GM18951 (cell line): ENCODE measurements at regions not wholly inside any gene's neighbourhood (a gene's known extent, or its start where the extent isn't known, plus 50 kb on each side); places are given as distances from the start of the nearest gene placed in this dataset.

Experiments
- POLR2A ChIP-seq: IDR thresholded peaks from 4 replicates; pipeline ENCODE4 v1.6.1; 2011; ENCODE audit warnings: mild to moderate bottlenecking; ENCODE audit not compliant: insufficient read length, insufficient read depth; ENCODE audit errors: extremely low read depth
- in situ Hi-C: fragments of 300-500 bp; cut with MboI; formaldehyde crosslinking; loops from one replicate; pipeline ENCODE4 v1.12.0; 2022; ENCODE audit warnings: low sequenced_read_pairs, mixed read lengths, inconsistent platforms; ENCODE audit not compliant: unreplicated experiment

DNA sequence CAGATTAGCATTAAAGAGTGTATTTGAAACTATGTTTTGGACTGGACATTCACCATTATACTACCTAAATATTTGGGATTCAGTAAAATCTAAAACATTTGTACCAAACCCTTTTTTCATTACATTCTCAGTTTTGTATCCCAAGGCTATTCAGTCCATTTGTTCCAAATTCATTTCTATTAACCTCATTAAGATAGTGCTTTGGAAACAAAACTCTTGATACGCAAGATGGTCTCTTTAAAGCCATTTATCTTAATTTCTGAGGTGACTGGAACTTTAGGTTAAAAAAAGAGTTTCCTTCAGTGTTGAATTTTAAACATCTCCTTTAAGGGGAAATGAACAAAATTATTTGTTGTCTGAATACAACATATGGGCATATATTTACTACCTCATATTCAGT, 702.5 kb upstream of the GRAMD2B start:
- in situ Hi-C loops = no loop called here

DNA sequence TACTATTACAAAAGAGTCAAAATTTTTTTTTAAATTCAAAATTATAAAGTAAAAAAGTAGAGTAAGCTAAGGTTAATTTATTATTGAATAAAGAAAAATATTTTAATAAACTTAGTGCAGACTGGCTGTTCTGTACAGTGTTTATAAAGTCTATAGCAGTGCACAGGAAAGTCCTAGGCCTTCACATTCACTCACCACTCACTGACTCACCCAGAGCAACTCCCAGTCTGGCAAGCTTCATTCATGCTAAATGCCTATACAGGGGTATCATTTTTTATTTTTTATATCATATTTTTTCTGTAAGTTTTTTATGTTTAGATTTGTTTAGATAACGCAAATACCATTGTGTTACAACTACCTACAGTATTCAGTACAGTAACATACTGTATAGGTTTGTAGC, 700.7 kb upstream of the GRAMD2B start:
- in situ Hi-C loops = no loop called here
- no peak for TF ChIP-seq POLR2A

More for the DNA sequence above, 702.5 kb upstream of the GRAMD2B start:
- no peak for TF ChIP-seq POLR2A

DNA sequence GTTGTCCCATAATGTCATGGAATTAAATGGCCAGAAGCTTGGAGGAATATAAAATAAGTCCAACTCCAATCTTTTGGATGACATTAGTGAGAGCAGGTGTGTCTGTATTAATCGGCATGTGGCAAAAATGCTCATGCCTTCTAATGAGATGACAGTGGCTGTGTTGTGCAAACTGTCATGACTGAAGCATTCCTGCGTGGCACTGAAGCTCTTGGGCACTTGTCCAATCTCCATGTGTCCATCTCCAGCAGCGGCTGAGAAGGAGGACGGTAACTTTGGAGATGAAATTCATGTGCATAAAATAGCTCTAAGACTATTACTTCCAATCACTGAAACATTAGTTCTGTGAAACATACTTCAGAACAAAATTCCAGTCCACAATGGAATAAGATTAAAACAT, 697.5 kb upstream of the GRAMD2B start:
- no peak for TF ChIP-seq POLR2A
- in situ Hi-C loops = no loop called here

GRCh38 chr5:125743939-125744338, 679.3 kb upstream of the GRAMD2B start:
- TF ChIP-seq POLR2A = no peak
- in situ Hi-C loops = no loop called here

DNA sequence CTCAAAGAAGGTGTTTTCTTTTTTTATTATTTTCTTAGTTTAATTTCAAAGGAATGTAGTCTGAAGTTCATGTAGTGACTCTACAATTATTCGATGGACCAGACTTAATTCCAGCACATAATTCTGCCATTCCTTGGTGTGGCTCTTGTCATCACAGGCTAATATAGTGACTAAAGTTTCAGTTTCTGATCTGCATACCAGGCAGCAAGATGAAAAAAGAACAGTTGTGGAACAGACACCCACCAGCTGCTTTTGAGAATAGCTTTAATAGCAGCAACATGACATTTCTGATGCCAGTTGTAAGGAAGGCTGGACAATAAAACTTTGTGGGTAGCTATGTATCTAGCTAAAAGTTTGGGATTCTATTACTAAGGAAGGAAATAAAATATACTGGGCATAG, 676.3 kb upstream of the GRAMD2B start:
- in situ Hi-C loops = no loop called here

GRCh38 chr5:125750147-125750860, 672.9 kb upstream of the GRAMD2B start:
- no peak for TF ChIP-seq POLR2A
- in situ Hi-C loops = no loop called here

More for the DNA sequence above, 676.3 kb upstream of the GRAMD2B start:
- no peak for TF ChIP-seq POLR2A

DNA sequence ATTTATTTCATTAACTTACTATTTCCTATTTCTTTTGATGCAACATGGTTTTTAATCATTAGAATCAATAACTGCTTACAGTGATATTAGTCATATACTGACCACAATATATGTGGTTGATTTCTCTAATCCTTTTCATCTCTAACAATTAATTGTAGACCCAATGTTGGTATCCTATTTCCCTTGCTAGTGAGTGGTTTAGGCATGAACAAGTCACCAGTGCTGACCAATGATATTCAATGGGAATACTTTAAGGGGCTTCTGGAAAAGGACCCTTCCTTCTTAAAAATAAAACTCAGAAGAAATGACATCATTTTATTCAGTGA, 672.4 kb upstream of the GRAMD2B start:
- in situ Hi-C loops = no loop called here
- no peak for TF ChIP-seq POLR2A

GRCh38 chr5:125756456-125756855, 666.8 kb upstream of the GRAMD2B start:
- in situ Hi-C loops = no loop called here
- TF ChIP-seq POLR2A = no peak

GRCh38 chr5:125766706-125767105, 656.5 kb upstream of the GRAMD2B start:
- in situ Hi-C loops = no loop called here
- no peak for TF ChIP-seq POLR2A

GRCh38 chr5:125775896-125776295, 647.3 kb upstream of the GRAMD2B start:
- in situ Hi-C loops = no loop called here
- TF ChIP-seq POLR2A = no peak

GRCh38 chr5:125776656-125777139, 646.5 kb upstream of the GRAMD2B start:
- in situ Hi-C loops = no loop called here
- no peak for TF ChIP-seq POLR2A

- in situ Hi-C loops = no loop called here
These were observed 644.4 kb upstream of the GRAMD2B start for GRCh38 chr5:125778791-125779190.

DNA sequence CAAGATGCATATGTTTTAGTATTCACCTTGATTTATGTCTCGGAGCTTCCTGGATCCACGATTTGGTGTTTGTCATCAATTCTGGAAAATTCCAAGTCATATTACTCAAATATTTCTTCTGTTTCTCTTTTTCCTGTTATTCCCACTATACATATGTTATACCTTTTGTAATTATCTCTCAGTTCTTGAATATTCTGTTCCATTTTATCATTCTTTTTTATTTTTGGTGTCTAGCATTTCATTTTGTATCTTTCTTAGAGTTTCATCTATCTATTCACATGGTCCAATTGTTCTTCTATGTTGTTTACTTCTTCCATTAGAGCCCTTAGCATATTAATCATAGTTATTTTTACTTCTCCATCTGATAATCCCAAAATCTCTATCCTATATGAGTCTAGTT, 637.8 kb upstream of the GRAMD2B start:
- in situ Hi-C loops = no loop called here
- no peak for TF ChIP-seq POLR2A

More at GRCh38 chr5:125778791-125779190, 644.4 kb upstream of the GRAMD2B start:
- no peak for TF ChIP-seq POLR2A

GRCh38 chr5:125786021-125786420, 637.2 kb upstream of the GRAMD2B start:
- in situ Hi-C loops = no loop called here
- no peak for TF ChIP-seq POLR2A

- no peak for TF ChIP-seq POLR2A
- in situ Hi-C loops = no loop called here
These were observed 629.7 kb upstream of the GRAMD2B start for GRCh38 chr5:125793470-125793869.

DNA sequence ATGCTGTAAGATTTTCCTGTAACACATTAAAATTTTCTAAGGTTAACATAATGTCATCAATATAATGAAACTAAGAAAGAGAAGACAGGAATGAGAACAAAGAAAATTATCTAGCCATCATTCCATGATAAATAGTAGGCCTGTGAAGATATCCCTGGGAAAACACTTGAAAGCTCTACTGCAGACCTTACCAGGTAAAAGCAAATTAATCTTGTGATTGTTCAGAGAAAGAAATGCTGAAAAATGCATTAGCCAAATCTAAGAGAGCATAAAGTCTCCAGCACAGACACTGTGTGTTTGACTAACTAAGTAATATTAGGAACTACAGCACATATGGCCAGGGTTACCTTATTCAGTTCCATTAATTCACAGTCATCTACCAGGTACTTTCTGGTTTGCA, 628.3 kb upstream of the GRAMD2B start:
- no peak for TF ChIP-seq POLR2A

More for the DNA sequence above, 628.3 kb upstream of the GRAMD2B start:
- in situ Hi-C loops = no loop called here
